Stimulated activated CD4-positive, alpha-beta T cell treated with anti-CD3 and anti-CD28 coated beads, Interleukin-15, amount 100 ng/mL, for 48 hours (primary cell): ENCODE measurements at regions not wholly inside any gene's neighbourhood (a gene's known extent, or its start where the extent isn't known, plus 50 kb on each side); places are given as distances from the start of the nearest gene placed in this dataset.

Source experiments
- DNase-seq, 2 donors: peaks; one replicate each; pipeline ENCODE4 v3.0.0-alpha.2; 2020; ENCODE audit warnings: low read depth in 2 of 2

GRCh38 chr7:46675456-46675855 is 754.4 kb upstream of the IGFBP3 start:
- no peak for DNase-seq

- no peak for DNase-seq
Measured at GRCh38 chr7:46672861-46673260, 751.8 kb upstream of the IGFBP3 start.

- no peak for DNase-seq
Measured at GRCh38 chr7:46671108-46671769, 750.2 kb upstream of the IGFBP3 start.

- DNase-seq, result no peak
Measured at GRCh38 chr7:46669028-46669427, 748.0 kb upstream of the IGFBP3 start.

- DNase-seq, result no peak
Measured at GRCh38 chr7:46664453-46664852, 743.4 kb upstream of the IGFBP3 start.

GRCh38 chr7:46663025-46663424 is 742.0 kb upstream of the IGFBP3 start:
- no peak for DNase-seq

- DNase-seq, result no peak
Measured at GRCh38 chr7:46661431-46661830, 740.4 kb upstream of the IGFBP3 start.

GRCh38 chr7:46660402-46660980 is 739.4 kb upstream of the IGFBP3 start:
- DNase-seq, result no peak

- DNase-seq, result no peak
Measured at GRCh38 chr7:46658281-46658680, 737.2 kb upstream of the IGFBP3 start.

- DNase-seq, result no peak
Measured at GRCh38 chr7:46654546-46655443, 733.7 kb upstream of the IGFBP3 start.

- DNase-seq, result no peak
Measured at GRCh38 chr7:46653848-46654247, 732.8 kb upstream of the IGFBP3 start.

GRCh38 chr7:46652317-46652716 is 731.2 kb upstream of the IGFBP3 start:
- DNase-seq, result no peak

- DNase-seq, result no peak
Measured at GRCh38 chr7:46651561-46652088, 730.6 kb upstream of the IGFBP3 start.

GRCh38 chr7:46651070-46651469 is 730.0 kb upstream of the IGFBP3 start:
- no peak for DNase-seq

- DNase-seq, result no peak
Measured at GRCh38 chr7:46649876-46650275, 728.8 kb upstream of the IGFBP3 start.

GRCh38 chr7:46637793-46638735 is 717.0 kb upstream of the IGFBP3 start:
- no peak for DNase-seq

GRCh38 chr7:46636022-46636421 is 715.0 kb upstream of the IGFBP3 start:
- no peak for DNase-seq

- DNase-seq, result no peak
Measured at GRCh38 chr7:46633630-46634240, 712.7 kb upstream of the IGFBP3 start.

GRCh38 chr7:46633200-46633599 is 712.1 kb upstream of the IGFBP3 start:
- no peak for DNase-seq

- no peak for DNase-seq
Measured at GRCh38 chr7:46630031-46630430, 709.0 kb upstream of the IGFBP3 start.

GRCh38 chr7:46628389-46628788 is 707.3 kb upstream of the IGFBP3 start:
- no peak for DNase-seq
